ENCODE measurements at regions not wholly inside any gene's neighbourhood (a gene's known extent, or its start where the extent isn't known, plus 50 kb on each side); places are given as distances from the start of the nearest gene placed in this dataset.

- H3K9me3 ChIP-seq = no peaks in the 10 kb centered on the region
- no peaks in the 10 kb centered on the region for H3K36me3 ChIP-seq
- H3K27me3 ChIP-seq = peaks cover 46% of the 10 kb centered on the region
Measured at GRCh38 chr2:120520929-120521912, 175.3 kb downstream of the INHBB start.

GRCh38 chr2:120522151-120522751, 176.3 kb downstream of the INHBB start:
- no peaks in the 10 kb centered on the region for H3K4me1 ChIP-seq (ENCODE audit: control insufficient read depth in 1 of 2, insufficient read depth in 1 of 2, low read depth in 1 of 2, low read length in 1 of 2)
- H3K27me3 ChIP-seq = peaks cover 42% of the 10 kb centered on the region
- no peak for TF ChIP-seq CTCF (IDR thresholded peaks at IDR 0.05)
- H3K36me3 ChIP-seq = no peaks in the 10 kb centered on the region
- H3K27ac ChIP-seq = no peak overlapping the region
- H3K9me3 ChIP-seq = no peaks in the 10 kb centered on the region
- H3K4me3 ChIP-seq (ENCODE audit: low read depth in 1 of 2, low read length in 1 of 2) = no peak overlapping the region

More at GRCh38 chr2:120520929-120521912, 175.3 kb downstream of the INHBB start:
- H3K4me1 ChIP-seq (ENCODE audit: control insufficient read depth in 1 of 2, insufficient read depth in 1 of 2, low read depth in 1 of 2, low read length in 1 of 2) = no peaks in the 10 kb centered on the region
- H3K4me3 ChIP-seq (ENCODE audit: low read depth in 1 of 2, low read length in 1 of 2) = no peak overlapping the region
- peak; percentile 39 for TF ChIP-seq CTCF (IDR thresholded peaks at IDR 0.05)
- H3K27ac ChIP-seq = no peak overlapping the region

- H3K4me3 ChIP-seq (ENCODE audit: low read depth in 1 of 2, low read length in 1 of 2) = no peak overlapping the region
- H3K27me3 ChIP-seq = peaks cover 56% of the 10 kb centered on the region
- no peaks in the 10 kb centered on the region for H3K4me1 ChIP-seq (ENCODE audit: control insufficient read depth in 1 of 2, insufficient read depth in 1 of 2, low read depth in 1 of 2, low read length in 1 of 2)
- H3K36me3 ChIP-seq = no peaks in the 10 kb centered on the region
- TF ChIP-seq CTCF (IDR thresholded peaks at IDR 0.05) = no peak
- H3K27ac ChIP-seq = no peak overlapping the region
- no peaks in the 10 kb centered on the region for H3K9me3 ChIP-seq
Measured at GRCh38 chr2:120523766-120524165, 177.8 kb downstream of the INHBB start.

GRCh38 chr2:120524174-120524573, 178.2 kb downstream of the INHBB start:
- Histone ChIP-seq H3K9me3 (no peaks in the 10 kb centered on the region), H3K27me3 (peaks cover 56% of the 10 kb centered on the region), H3K4me1 (ENCODE audit: control insufficient read depth in 1 of 2, insufficient read depth in 1 of 2, low read depth in 1 of 2, low read length in 1 of 2) (no peaks in the 10 kb centered on the region), H3K4me3 (ENCODE audit: low read depth in 1 of 2, low read length in 1 of 2) (no peak overlapping the region), H3K36me3 (no peaks in the 10 kb centered on the region), H3K27ac (no peak overlapping the region)
- no peak for TF ChIP-seq CTCF (IDR thresholded peaks at IDR 0.05)

- Histone ChIP-seq H3K4me1 (ENCODE audit: control insufficient read depth in 1 of 2, insufficient read depth in 1 of 2, low read depth in 1 of 2, low read length in 1 of 2) (no peaks in the 10 kb centered on the region), H3K36me3 (no peaks in the 10 kb centered on the region), H3K4me3 (ENCODE audit: low read depth in 1 of 2, low read length in 1 of 2) (no peak overlapping the region), H3K27ac (no peak overlapping the region), H3K27me3 (peaks cover 56% of the 10 kb centered on the region), H3K9me3 (no peaks in the 10 kb centered on the region)
- no peak for TF ChIP-seq CTCF (IDR thresholded peaks at IDR 0.05)
Measured at GRCh38 chr2:120525056-120526046, 179.4 kb downstream of the INHBB start.

Data from neutrophil (primary cell).